ENCODE measurements at regions not wholly inside any gene's neighbourhood (a gene's known extent, or its start where the extent isn't known, plus 50 kb on each side); places are given as distances from the start of the nearest gene placed in this dataset.

- intact Hi-C loops (cut with DNase I, micrococcal nuclease) = no loop called here
- H3K4me3 ChIP-seq (ENCODE audit: low read length) = no peak overlapping the region
- Mint-ChIP-seq H3K27ac (no peak overlapping the region), H3K27me3 (peaks cover 14% of the 10 kb centered on the region), H3K36me3 (ENCODE audit: low read depth) (no peaks in the 10 kb centered on the region), H3K9me3 (peaks cover under 1% of the 10 kb centered on the region), H3K4me1 (ENCODE audit: low read depth) (no peaks in the 10 kb centered on the region), H3K4me3 (no peak overlapping the region)
- no peaks in the 10 kb centered on the region for H3K4me1 ChIP-seq (ENCODE audit: insufficient read depth, low read length)
- H3K27ac ChIP-seq (ENCODE audit: low read depth in 1 of 2, low read length in 2 of 2) = no peak overlapping the region
- H3K9me3 ChIP-seq (ENCODE audit: control insufficient read depth in 1 of 2, insufficient read depth in 1 of 2, low read length in 2 of 2) = peaks cover under 1 to 3% of the 10 kb centered on the region in 2 experiments
- ChIA-PET CTCF (interaction anchor here (0.7 kb wide), 1 partner anchor 10 kb away, joined by 3 read pairs; no protein-coding TSS in a partner anchor), POLR2A (no interaction called here)
- no peak for ATAC-seq (ENCODE audit: poor library complexity)
- H3K36me3 ChIP-seq (ENCODE audit: insufficient read depth, low read length) = no peaks in the 10 kb centered on the region
- TF ChIP-seq CTCF (IDR thresholded peaks at IDR 0.05) = no peak
- H3K27me3 ChIP-seq (ENCODE audit: control insufficient read depth in 1 of 2, insufficient read depth in 2 of 2, low read length in 2 of 2) = peaks cover 0 to 10% of the 10 kb centered on the region in 2 experiments
- no peak for DNase-seq
Measured at GRCh38 chr5:135671966-135672365, 93.2 kb upstream of the CXCL14 start.

DNA sequence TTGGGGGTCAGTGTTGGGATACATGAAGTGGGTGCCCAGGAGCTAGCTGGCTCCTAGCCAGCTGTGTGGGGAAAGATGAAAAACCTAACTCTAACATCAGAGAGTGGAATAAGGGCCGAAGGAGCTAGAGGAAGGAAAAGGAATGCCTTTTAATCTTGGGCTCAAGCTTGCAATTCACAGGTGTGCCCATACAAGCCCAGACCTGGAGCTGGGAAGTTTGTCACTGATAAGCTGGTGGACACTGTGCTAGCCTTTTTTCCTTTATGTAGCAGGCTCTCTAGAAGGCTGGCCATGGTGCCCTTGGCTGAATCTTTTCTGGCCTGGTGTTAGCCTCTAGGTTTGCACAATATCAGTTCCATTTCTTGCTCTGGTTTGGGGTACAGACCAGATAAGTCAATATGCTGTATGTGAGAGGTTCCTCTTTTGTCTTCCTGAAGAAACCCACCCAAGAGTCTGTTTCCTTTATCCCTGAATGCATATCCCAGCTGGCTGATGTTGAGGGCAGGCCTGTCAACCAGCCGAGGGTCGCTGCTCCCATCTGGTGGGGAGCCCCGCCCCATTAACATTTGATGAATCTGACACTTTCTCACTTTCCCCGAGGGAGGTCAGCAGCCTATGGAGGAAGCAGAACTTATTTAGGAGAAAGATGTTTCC, 92.4 kb upstream of the CXCL14 start:
- no peaks in the 10 kb centered on the region for H3K36me3 Mint-ChIP-seq (ENCODE audit: low read depth)
- peaks cover 4 to 10% of the 10 kb centered on the region in 2 experiments for H3K27me3 ChIP-seq (ENCODE audit: control insufficient read depth in 1 of 2, insufficient read depth in 2 of 2, low read length in 2 of 2)
- no peak for TF ChIP-seq CTCF (IDR thresholded peaks at IDR 0.05)
- H3K9me3 ChIP-seq (ENCODE audit: control insufficient read depth in 1 of 2, insufficient read depth in 1 of 2, low read length in 2 of 2) = peaks cover 0 to 3% of the 10 kb centered on the region in 2 experiments
- H3K9me3 Mint-ChIP-seq = no peaks in the 10 kb centered on the region
- H3K27ac Mint-ChIP-seq = no peak overlapping the region
- no peak overlapping the region for H3K27ac ChIP-seq (ENCODE audit: low read depth in 1 of 2, low read length in 2 of 2)
- DNase-seq (no peak), ATAC-seq (ENCODE audit: poor library complexity) (no peak)
- H3K36me3 ChIP-seq (ENCODE audit: insufficient read depth, low read length) = no peaks in the 10 kb centered on the region
- H3K4me1 ChIP-seq (ENCODE audit: insufficient read depth, low read length) = no peaks in the 10 kb centered on the region
- intact Hi-C loops (cut with DNase I, micrococcal nuclease) = no loop called here
- ChIA-PET CTCF (no interaction called here), POLR2A (no interaction called here)
- no peaks in the 10 kb centered on the region for H3K4me1 Mint-ChIP-seq (ENCODE audit: low read depth)
- peaks cover 22% of the 10 kb centered on the region for H3K27me3 Mint-ChIP-seq
- H3K4me3 ChIP-seq (ENCODE audit: low read length) = no peak overlapping the region
- no peak overlapping the region for H3K4me3 Mint-ChIP-seq

DNA sequence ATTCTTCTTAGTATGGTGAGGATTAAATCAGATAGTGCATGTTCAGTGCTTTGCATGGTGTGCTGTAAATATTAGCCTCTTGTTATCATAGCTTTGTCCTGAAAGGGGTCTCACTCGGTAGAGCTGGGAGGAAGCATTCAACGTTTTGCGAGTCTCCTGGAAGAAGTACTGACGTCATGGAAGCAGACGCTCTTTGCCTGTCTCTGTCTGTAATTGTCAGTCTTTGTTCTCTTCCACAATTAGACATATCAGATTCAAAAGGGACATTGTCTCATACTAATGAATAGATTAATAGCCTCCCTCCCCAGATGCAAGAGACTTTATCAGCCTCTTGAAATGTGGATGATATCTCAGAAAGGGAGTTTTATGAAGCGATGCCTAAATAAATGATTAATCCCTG, 91.8 kb upstream of the CXCL14 start:
- DNase-seq (no peak), ATAC-seq (ENCODE audit: poor library complexity) (no peak)
- Mint-ChIP-seq H3K36me3 (ENCODE audit: low read depth) (no peaks in the 10 kb centered on the region), H3K27me3 (peaks cover 26% of the 10 kb centered on the region), H3K4me1 (ENCODE audit: low read depth) (no peaks in the 10 kb centered on the region), H3K27ac (no peak overlapping the region), H3K4me3 (no peak overlapping the region), H3K9me3 (no peaks in the 10 kb centered on the region)
- Histone ChIP-seq H3K4me3 (ENCODE audit: low read length) (no peak overlapping the region), H3K4me1 (ENCODE audit: insufficient read depth, low read length) (no peaks in the 10 kb centered on the region), H3K9me3 (ENCODE audit: control insufficient read depth in 1 of 2, insufficient read depth in 1 of 2, low read length in 2 of 2) (peaks cover 0 to 3% of the 10 kb centered on the region in 2 experiments), H3K27me3 (ENCODE audit: control insufficient read depth in 1 of 2, insufficient read depth in 2 of 2, low read length in 2 of 2) (peaks cover 8 to 14% of the 10 kb centered on the region in 2 experiments), H3K36me3 (ENCODE audit: insufficient read depth, low read length) (no peaks in the 10 kb centered on the region), H3K27ac (ENCODE audit: low read depth in 1 of 2, low read length in 2 of 2) (no peak overlapping the region)
- CTCF ChIA-PET = no interaction called here
- intact Hi-C loops (cut with DNase I, micrococcal nuclease) = no loop called here
- POLR2A ChIA-PET = no interaction called here
- TF ChIP-seq CTCF (IDR thresholded peaks at IDR 0.05) = no peak

All from CD4-positive, alpha-beta T cell (primary cell).